HepG2 (cell line): ENCODE measurements at regions not wholly inside any gene's neighbourhood (a gene's known extent, or its start where the extent isn't known, plus 50 kb on each side); places are given as distances from the start of the nearest gene placed in this dataset.

Experiments
- CC2D1A ChIP-seq: sonication (generic); formaldehyde crosslinking; IDR thresholded peaks from 2 replicates; pipeline ENCODE4 v1.8.1; 2023; ENCODE audit warnings: mild to moderate bottlenecking, missing genetic modification reagents
- HBP1 ChIP-seq: IDR thresholded peaks from 2 replicates; pipeline ENCODE4 v1.6.1; 2016; ENCODE audit warnings: low read depth, control low read depth
- HOXD1 ChIP-seq: sonication (generic); formaldehyde crosslinking; IDR thresholded peaks from 2 replicates; pipeline ENCODE4 v1.5.0; 2020; ENCODE audit warnings: missing genetic modification reagents
- KAT8 ChIP-seq: IDR thresholded peaks from 2 replicates; pipeline ENCODE4 v1.6.1; 2016; ENCODE audit warnings: missing genetic modification reagents, missing compliant biosample characterization
- REST ChIP-seq, 2 experiments: IDR thresholded peaks; 2 replicates each; pipeline ENCODE4 v1.6.1; 2011 to 2012; ENCODE audit warnings: low read length in 2 of 2, borderline replicate concordance in 1 of 2, low read depth in 1 of 2, mild to moderate bottlenecking in 1 of 2, moderate library complexity in 1 of 2
- SP1 ChIP-seq, 2 experiments: fragments of 450-650 bp in 1 of 2; sonication (generic) in 1 of 2; formaldehyde crosslinking in 1 of 2; IDR thresholded peaks; 2 replicates each; pipeline versions ENCODE4 v1.4.0 to v1.6.1; 2016 to 2020; ENCODE audit warnings: missing genetic modification reagents in 1 of 2
- TRIM22 ChIP-seq: fragments of 450-650 bp; IDR thresholded peaks from 2 replicates; pipeline ENCODE4 v1.6.1; 2017
- ZNF142 ChIP-seq: sonication (generic); formaldehyde crosslinking; IDR thresholded peaks from 2 replicates; pipeline ENCODE4 v1.4.0; 2020; ENCODE audit warnings: missing genetic modification reagents
- ZNF253 ChIP-seq: sonication (generic); formaldehyde crosslinking; IDR thresholded peaks from 2 replicates; pipeline ENCODE4 v1.8.0; 2022; ENCODE audit warnings: mild to moderate bottlenecking, missing genetic modification reagents, borderline replicate concordance
- ZNF281 ChIP-seq: sonication (generic); formaldehyde crosslinking; IDR thresholded peaks from 2 replicates; pipeline ENCODE4 v1.4.0; 2020; ENCODE audit warnings: missing genetic modification reagents, borderline replicate concordance
- ZNF552 ChIP-seq: sonication (generic); formaldehyde crosslinking; IDR thresholded peaks from 2 replicates; pipeline ENCODE4 v1.9.0; 2022; ENCODE audit warnings: missing genetic modification reagents, mild to moderate bottlenecking, borderline replicate concordance
- ZNF709 ChIP-seq: sonication (generic); formaldehyde crosslinking; IDR thresholded peaks from 2 replicates; pipeline ENCODE4 v1.5.0; 2020; ENCODE audit warnings: mild to moderate bottlenecking, missing genetic modification reagents
- ZNF891 ChIP-seq: sonication (generic); formaldehyde crosslinking; IDR thresholded peaks from 2 replicates; pipeline ENCODE4 v1.5.0; 2020; ENCODE audit warnings: mild to moderate bottlenecking, missing genetic modification reagents

GRCh38 chr1:58881471-58881994 is 97.7 kb upstream of the JUN start (continued):
- peak; percentile 82; the same call in 1 of the 2 replicates for TF ChIP-seq HBP1
- peak; percentile 84; the same call in 1 of the 2 replicates for TF ChIP-seq KAT8 (CRISPR knock-in tag)
- TF ChIP-seq ZNF281 (CRISPR knock-in tag): peak; percentile 86; the same call in 1 of the 2 replicates
- TF ChIP-seq ZNF709 (CRISPR knock-in tag): peak; percentile 54; the same call in 1 of the 2 replicates
- no peak for TF ChIP-seq HOXD1 (CRISPR knock-in tag)
- TF ChIP-seq ZNF891 (CRISPR knock-in tag): no peak
- no peak for TF ChIP-seq ZNF253 (CRISPR knock-in tag)
- peak; percentile 60; the same call in 1 of the 2 replicates for TF ChIP-seq ZNF552 (CRISPR knock-in tag)
- TF ChIP-seq SP1 (IDR thresholded peaks at IDR 0.05): no peak
- TF ChIP-seq SP1 (CRISPR knock-in tag; IDR thresholded peaks at IDR 0.05): peak; percentile 64; the same call in 1 of the 2 replicates
- no peak for TF ChIP-seq TRIM22
- no peak for TF ChIP-seq CC2D1A (CRISPR knock-in tag)
- TF ChIP-seq REST (IDR thresholded peaks at IDR 0.05; ENCODE audit: borderline replicate concordance in 1 of 2, low read depth in 1 of 2, low read length in 2 of 2): peak in 1 of 2 experiments; percentile 64; a peak in 1 of 4 replicates
- no peak for TF ChIP-seq ZNF142 (CRISPR knock-in tag)
